HUES48 (cell line): ENCODE measurements at regions not wholly inside any gene's neighbourhood (a gene's known extent, or its start where the extent isn't known, plus 50 kb on each side); places are given as distances from the start of the nearest gene placed in this dataset.

ENCODE experiments used
- H3K27ac ChIP-seq: one replicate; pipeline ENCODE4 v1.7.0; 2013; ENCODE audit warnings: low read depth, low read length, inconsistent platforms
- H3K27me3 ChIP-seq: 2 replicates; pipeline ENCODE4 v1.6.1; 2013; ENCODE audit warnings: mild to moderate bottlenecking, low read length; ENCODE audit not compliant: control insufficient read depth, insufficient read depth
- H3K36me3 ChIP-seq: 2 replicates; pipeline ENCODE4 v1.6.1; 2013; ENCODE audit warnings: low read length; ENCODE audit not compliant: control insufficient read depth, insufficient read depth
- H3K4me1 ChIP-seq: 2 replicates; pipeline ENCODE4 v1.6.1; 2013; ENCODE audit warnings: mild to moderate bottlenecking, low read length; ENCODE audit not compliant: control insufficient read depth, insufficient read depth
- H3K4me3 ChIP-seq: 2 replicates; pipeline ENCODE4 v1.5.1; 2013; ENCODE audit warnings: mild to moderate bottlenecking, low read depth, low read length
- H3K9ac ChIP-seq: 2 replicates; pipeline ENCODE4 v1.6.1; 2013; ENCODE audit warnings: mild to moderate bottlenecking, low read depth, low read length, moderate library complexity
- H3K9me3 ChIP-seq: 2 replicates; pipeline ENCODE4 v1.6.1; 2013; ENCODE audit warnings: low read length; ENCODE audit not compliant: control insufficient read depth, insufficient read depth

DNA sequence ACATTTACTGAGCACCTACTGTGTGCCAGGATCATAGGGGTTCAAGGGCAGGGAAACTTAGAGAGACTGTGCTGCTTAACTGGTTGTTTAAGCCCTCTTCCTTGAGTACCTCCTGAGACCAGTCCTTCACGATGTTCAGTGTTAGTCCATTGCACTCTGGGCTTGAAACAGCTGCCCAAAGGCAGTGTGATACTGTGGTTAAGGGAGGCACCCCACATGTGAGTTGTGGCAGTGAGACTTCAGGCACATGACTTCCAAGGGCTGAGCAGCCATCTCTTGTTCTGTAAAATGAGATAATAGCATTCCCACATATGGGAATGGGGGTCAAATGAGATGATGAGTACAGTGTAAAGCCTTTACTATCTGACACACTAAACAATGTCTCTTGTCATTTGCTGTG lies 75.1 kb downstream of the LINGO1 start:
- Histone ChIP-seq H3K9me3 (no peaks in the 10 kb centered on the region), H3K9ac (no peak overlapping the region), H3K4me3 (no peak overlapping the region), H3K27me3 (no peaks in the 10 kb centered on the region), H3K36me3 (no peaks in the 10 kb centered on the region), H3K27ac (no peak overlapping the region), H3K4me1 (peaks cover 15% of the 10 kb centered on the region; the same call in 1 of the 2 replicates)

DNA sequence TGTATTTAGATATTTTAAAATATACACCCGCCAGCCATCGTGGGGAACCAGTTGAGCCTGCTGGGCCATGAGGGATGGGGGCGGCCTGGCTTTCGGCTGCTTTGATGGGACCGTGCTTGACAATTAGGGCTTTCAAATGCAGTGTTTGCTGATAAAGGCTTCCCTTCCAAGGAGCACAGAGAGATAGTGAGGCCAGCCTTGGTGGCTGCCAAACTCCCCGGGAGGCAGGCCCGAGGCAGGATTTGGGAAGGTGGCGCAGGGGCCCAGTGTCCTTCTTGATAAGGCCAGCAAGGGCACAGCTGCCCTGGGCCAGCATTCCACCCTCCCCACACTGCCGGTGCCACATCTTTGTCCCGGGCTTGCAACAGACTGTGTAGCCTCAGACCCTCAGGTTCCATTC lies 75.6 kb downstream of the LINGO1 start:
- H3K9me3 ChIP-seq: no peaks in the 10 kb centered on the region
- H3K36me3 ChIP-seq: no peaks in the 10 kb centered on the region
- no peaks in the 10 kb centered on the region for H3K27me3 ChIP-seq
- no peak overlapping the region for H3K9ac ChIP-seq
- no peak overlapping the region for H3K27ac ChIP-seq
- H3K4me3 ChIP-seq: no peak overlapping the region
- peaks cover 15% of the 10 kb centered on the region; the same call in 1 of the 2 replicates for H3K4me1 ChIP-seq

DNA sequence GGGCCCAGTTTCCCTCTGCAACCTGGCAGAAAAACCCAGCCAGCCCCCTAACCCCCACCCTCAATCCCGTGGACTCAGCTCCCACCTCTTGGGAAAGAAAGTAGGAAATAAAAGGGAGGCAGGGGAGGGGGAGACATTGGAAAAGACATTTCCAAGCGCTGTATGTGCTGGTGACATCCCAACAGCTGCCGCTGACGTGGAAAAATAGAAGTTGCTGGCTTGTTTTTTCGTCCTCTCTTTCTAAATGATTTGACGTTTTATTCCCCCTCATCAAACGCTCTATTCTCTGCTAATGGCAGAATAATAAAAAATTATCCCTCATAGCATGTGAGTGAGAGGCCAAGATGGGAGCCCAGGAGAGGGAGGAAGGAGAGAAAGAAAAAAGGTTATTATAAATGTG lies 76.1 kb downstream of the LINGO1 start:
- Histone ChIP-seq H3K27ac (no peak overlapping the region), H3K27me3 (no peaks in the 10 kb centered on the region), H3K9me3 (no peaks in the 10 kb centered on the region), H3K4me1 (peaks cover 15% of the 10 kb centered on the region; the same call in 1 of the 2 replicates), H3K36me3 (no peaks in the 10 kb centered on the region), H3K4me3 (no peak overlapping the region), H3K9ac (no peak overlapping the region)

DNA sequence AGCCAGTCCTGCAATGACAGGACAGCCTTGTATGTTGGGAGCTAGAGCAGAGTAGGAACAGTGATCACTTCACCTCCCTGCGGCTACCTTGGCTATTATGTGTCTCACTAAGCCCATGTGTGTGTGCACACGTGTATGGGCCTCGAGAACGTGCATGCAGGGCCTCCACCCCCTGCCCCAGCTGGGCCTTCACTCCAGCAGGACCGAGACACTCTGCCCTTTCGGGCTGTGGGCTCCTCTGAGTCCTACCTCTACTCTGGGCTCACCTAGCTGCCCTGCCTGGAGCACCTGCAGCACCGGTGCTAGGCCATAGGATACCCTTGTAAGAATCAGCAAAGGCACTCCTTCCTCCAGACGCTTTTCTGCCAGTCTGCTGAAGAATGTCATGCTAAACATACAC lies 77.5 kb downstream of the LINGO1 start:
- no peaks in the 10 kb centered on the region for H3K9me3 ChIP-seq
- H3K4me3 ChIP-seq: no peak overlapping the region
- no peaks in the 10 kb centered on the region for H3K27me3 ChIP-seq
- no peak overlapping the region for H3K9ac ChIP-seq
- H3K4me1 ChIP-seq: peaks cover 15% of the 10 kb centered on the region; the same call in 1 of the 2 replicates
- H3K36me3 ChIP-seq: no peaks in the 10 kb centered on the region
- no peak overlapping the region for H3K27ac ChIP-seq

DNA sequence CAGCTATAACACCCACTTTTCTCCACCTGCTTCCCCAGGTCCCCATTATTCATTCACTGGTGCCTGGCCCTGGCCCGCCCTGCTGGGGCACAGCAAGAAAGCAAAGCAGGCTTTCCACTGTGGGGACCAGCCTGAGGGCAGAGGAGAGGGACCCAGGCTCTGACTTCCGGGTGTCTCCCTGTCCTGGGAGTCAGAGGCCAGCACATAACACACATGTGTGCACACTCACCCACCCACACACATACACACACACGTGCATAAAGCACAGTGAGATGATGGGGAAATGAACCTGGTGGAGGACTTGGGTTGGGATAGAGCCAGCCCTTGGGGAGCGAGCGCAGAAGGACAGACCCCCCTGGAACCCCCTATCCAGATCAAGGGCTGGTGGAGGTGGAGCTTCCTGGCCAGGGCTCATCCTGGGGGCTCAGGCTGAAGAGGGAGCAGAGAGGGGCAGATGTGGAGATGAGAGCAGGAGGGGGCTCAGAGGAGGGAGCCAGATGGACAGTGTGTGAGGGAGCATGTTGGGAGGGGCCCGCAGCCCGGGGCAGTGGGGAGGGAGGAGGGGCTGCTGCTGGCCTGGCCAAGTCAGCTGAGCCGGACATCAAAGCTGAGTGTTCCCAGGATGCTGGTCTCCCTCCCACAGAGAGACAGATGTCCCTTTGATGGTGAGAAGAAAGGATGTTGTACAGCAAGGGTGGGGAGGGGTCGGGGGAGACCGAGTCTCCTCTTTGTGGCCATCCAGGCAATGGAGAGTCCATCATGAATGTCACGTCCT lies 78.2 kb downstream of the LINGO1 start:
- no peak overlapping the region for H3K4me3 ChIP-seq
- no peak overlapping the region for H3K9ac ChIP-seq
- H3K27me3 ChIP-seq: no peaks in the 10 kb centered on the region
- peaks cover 15% of the 10 kb centered on the region; the same call in 1 of the 2 replicates for H3K4me1 ChIP-seq
- H3K27ac ChIP-seq: no peak overlapping the region
- H3K9me3 ChIP-seq: no peaks in the 10 kb centered on the region
- H3K36me3 ChIP-seq: no peaks in the 10 kb centered on the region

DNA sequence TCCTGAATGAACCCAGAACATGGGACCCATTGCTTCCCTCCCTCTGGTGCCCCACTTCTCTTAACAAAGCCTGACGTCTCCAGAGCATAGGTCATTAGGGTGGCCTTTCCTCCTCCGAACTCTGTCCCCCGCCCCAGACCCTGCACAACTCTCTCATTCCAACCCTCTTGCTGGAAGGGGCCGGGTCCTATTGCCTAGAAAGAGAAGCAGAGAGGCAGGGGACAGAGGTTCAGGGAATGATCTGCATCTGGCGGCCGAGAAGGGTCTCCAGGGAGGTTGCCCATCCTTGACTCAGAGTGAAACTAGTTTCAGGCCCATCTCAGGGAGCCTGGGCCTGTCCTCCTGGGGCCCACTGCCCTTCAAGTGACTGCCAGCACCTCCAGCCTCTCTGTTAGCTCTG lies 79.0 kb downstream of the LINGO1 start:
- no peaks in the 10 kb centered on the region for H3K27me3 ChIP-seq
- peaks cover 18% of the 10 kb centered on the region; the same call in 1 of the 2 replicates for H3K4me1 ChIP-seq
- no peaks in the 10 kb centered on the region for H3K9me3 ChIP-seq
- H3K27ac ChIP-seq: no peak overlapping the region
- no peak overlapping the region for H3K4me3 ChIP-seq
- H3K36me3 ChIP-seq: no peaks in the 10 kb centered on the region
- no peak overlapping the region for H3K9ac ChIP-seq

DNA sequence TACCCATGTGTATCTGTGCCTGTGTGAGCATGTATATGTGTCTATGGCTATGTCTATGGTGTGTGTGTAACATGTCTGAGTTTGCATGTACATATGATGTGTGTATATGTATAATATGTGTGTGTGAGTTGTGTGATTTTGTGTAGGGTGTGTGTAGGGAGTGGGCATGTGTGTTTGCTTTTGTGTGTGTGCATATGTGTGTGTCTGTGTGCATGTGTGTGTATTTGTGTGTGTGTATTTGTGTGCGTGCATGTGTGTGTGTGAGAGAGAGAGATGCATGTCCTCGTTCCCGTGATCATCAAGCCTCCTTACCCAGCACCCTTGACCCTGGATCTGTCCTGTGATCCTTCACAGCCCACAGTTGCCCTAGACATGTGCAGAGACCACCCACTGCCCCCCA lies 79.5 kb downstream of the LINGO1 start:
- no peak overlapping the region for H3K9ac ChIP-seq
- no peaks in the 10 kb centered on the region for H3K9me3 ChIP-seq
- no peaks in the 10 kb centered on the region for H3K36me3 ChIP-seq
- H3K4me3 ChIP-seq: no peak overlapping the region
- H3K4me1 ChIP-seq: peaks cover 22% of the 10 kb centered on the region; the same call in 1 of the 2 replicates
- no peak overlapping the region for H3K27ac ChIP-seq
- H3K27me3 ChIP-seq: no peaks in the 10 kb centered on the region

DNA sequence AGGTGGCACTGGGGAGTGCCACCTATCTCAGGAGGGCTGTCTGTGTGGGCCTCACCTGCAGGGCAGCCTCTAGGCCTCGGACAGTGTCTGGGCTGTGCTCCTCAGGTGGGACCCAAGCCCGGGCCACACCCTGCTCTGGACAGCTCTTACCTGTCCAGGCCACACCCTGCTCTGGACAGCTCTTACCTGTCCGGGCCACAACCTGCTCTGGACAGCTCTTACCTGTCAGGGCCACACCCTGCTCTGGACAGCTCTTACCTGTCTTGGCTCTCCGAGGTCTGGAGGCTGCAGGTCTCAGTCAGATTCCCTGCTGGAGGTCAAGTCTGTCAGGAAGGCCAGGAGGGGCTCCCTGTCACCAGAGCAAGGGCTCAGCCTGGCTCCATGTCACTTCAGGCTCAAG lies 80.6 kb downstream of the LINGO1 start:
- H3K9me3 ChIP-seq: no peaks in the 10 kb centered on the region
- no peak overlapping the region for H3K4me3 ChIP-seq
- no peak overlapping the region for H3K9ac ChIP-seq
- no peaks in the 10 kb centered on the region for H3K36me3 ChIP-seq
- no peaks in the 10 kb centered on the region for H3K27me3 ChIP-seq
- H3K27ac ChIP-seq: no peak overlapping the region
- peaks cover 17% of the 10 kb centered on the region; the same call in 1 of the 2 replicates for H3K4me1 ChIP-seq

DNA sequence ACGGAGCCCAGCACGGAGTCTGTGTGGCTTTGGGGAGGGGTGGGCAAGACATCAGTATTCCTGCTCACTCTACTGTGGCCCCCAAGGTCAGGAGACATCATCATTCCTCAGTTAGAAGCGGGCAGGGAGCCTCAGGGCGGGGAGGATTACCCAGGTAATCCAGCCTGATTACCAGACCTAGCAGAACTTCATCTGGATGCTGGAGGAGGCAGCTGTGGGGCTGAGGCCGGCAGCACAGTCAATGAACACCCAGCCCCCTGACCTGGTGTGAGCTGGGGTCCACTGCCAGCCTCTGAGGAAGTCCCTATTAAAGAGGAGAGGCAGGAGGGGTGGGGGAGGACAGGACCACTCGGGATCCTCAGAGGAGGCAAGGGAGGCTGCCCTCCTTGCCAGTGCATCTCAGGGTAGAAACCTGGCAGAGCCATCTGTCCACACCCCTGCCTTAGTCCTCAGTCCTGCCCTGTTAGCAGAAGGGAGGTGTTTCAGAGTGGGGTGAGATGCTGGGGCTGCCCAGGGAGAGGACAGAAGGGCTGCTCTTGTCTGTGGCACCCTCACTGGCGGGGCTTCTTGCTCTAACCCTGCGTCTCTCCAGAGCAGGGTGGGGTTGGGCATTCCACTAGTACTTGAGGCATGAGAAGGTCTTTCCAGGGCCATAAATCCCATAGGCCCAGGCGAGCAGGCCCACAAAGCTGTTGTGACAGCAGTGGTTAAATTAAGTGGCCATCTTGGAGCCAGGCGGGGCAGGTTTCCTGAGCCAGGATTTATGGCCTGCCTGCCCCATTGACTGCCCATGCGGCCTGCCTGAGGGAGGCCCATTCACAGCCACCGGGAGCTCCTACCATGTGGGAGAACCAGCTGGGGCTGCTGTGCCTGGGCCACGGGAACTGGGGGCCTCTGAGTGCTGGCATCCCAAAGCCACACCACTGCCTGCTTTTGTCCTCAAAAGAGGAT lies 82.1 kb downstream of the LINGO1 start:
- peaks cover 7% of the 10 kb centered on the region; the same call in 1 of the 2 replicates for H3K4me1 ChIP-seq
- H3K27me3 ChIP-seq: no peaks in the 10 kb centered on the region
- H3K4me3 ChIP-seq: no peak overlapping the region
- no peaks in the 10 kb centered on the region for H3K36me3 ChIP-seq
- no peak overlapping the region for H3K27ac ChIP-seq
- no peak overlapping the region for H3K9ac ChIP-seq
- H3K9me3 ChIP-seq: no peaks in the 10 kb centered on the region

DNA sequence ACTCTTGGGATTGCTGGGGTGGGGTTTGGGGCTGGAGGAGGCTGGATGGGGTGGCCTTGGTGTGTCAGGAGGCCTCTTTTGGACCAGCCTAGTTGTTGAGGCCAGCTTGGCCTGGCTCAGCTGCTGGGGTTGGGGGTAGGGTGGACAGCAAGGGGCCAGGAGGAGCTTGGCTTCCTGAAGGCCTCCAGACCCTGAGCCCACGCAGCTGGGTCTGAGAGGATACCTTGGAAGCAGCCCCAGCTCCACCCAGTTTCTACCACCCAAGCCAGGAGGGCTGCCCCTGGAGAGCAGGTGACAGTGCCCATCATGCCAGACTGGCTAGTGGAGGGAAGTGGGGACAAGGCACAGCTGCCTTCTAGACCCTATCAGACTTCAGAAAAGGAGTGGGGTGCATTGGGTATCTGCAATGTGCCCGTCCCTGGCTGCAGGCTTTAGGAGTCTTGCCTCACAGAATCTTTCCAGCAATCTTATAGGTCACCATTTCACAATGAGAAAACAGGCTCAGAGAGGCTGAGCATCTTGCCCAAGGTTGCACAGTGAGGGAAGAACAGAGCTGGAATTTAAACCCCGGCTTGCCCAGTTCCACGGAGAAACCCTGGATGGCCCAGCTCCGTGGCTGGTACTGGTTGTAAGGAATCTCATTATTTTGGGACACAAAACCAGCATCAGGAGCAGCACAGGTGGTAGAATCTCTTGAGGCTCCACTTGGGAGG lies 83.0 kb downstream of the LINGO1 start:
- Histone ChIP-seq H3K4me1 (peaks cover 7% of the 10 kb centered on the region; the same call in 1 of the 2 replicates), H3K4me3 (no peak overlapping the region), H3K36me3 (no peaks in the 10 kb centered on the region), H3K9me3 (no peaks in the 10 kb centered on the region), H3K9ac (no peak overlapping the region), H3K27me3 (no peaks in the 10 kb centered on the region), H3K27ac (no peak overlapping the region)
